COLO668 (cell line): ENCODE measurements at regions not wholly inside any gene's neighbourhood (a gene's known extent, or its start where the extent isn't known, plus 50 kb on each side); places are given as distances from the start of the nearest gene placed in this dataset.
A peak's percentile ranks its signal among the peaks of the same experiment; 100 is the strongest.

Experiments used
- DNase-seq: peaks from one replicate; lab custom pipeline; 2025; ENCODE audit not compliant: unreplicated experiment; lab: John Stamatoyannopoulos, UW

DNA sequence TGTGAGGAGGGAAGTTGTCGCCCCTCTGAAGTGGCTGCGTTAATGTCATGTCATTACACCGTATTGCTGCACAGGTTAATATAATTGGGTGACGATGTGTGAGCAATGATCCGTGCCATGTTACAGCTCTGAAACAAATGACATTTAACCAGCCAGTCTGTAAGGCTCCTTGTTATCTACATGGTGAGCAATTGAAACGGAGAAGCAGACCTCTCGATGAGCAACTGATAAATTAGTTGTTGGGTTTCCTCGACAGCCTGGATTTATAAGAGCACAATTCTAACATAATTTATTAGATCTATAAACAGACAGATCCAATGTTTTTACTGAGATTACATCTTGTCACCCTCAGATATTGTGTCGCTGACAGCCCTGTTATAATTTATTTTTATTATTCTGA is 49.9 kb upstream of the MAFB start:
- no peak for DNase-seq

DNA sequence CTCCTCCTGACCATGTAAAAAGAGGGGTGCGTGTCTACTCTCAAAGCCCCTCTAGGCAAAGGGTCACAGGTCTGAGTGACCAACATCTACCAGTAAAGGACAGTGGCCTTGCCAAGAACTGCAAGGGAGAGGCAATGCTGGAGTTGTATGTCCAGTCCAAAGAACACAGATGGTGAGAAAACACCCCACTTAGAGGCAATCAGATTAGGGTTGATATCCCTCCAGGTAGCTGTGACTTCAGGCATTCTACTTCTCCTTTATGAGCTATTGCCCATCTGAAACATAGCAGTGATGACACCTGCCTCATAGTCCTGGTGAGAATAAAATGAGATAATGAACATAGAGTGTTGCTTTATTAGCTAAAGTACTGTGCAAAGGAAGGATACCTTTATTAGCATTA is 50.8 kb upstream of the MAFB start:
- DNase-seq, result no peak

DNA sequence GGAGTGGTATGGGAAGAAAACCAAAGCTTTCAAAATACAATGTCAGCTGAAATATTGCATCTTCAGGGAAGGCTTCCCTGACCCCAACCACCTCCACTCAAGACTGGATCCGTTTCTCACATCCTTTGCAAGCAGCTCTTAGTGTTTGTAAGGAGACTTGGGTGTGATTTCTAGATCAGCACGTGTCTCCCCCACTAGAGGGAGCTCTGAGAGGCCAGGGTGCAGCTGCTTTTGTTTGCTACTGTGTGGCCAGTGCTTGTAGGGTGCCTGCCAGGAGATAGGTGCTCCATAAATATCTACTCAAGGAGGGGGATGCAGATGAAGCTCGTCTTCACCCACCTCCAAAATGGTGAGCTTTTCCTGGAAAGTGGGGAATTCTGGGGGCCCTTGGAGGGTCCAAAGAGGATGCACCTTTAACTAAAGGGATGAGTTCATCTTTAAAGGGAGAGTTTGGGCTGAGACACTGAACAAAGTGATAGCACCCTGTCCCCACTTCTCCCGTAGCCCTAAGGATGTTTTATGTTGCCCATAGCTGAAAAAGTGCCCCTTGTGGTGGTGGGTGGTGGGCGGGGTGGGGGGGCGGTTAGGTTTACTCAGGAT is 52.6 kb upstream of the MAFB start:
- peak; percentile 17 for DNase-seq

DNA sequence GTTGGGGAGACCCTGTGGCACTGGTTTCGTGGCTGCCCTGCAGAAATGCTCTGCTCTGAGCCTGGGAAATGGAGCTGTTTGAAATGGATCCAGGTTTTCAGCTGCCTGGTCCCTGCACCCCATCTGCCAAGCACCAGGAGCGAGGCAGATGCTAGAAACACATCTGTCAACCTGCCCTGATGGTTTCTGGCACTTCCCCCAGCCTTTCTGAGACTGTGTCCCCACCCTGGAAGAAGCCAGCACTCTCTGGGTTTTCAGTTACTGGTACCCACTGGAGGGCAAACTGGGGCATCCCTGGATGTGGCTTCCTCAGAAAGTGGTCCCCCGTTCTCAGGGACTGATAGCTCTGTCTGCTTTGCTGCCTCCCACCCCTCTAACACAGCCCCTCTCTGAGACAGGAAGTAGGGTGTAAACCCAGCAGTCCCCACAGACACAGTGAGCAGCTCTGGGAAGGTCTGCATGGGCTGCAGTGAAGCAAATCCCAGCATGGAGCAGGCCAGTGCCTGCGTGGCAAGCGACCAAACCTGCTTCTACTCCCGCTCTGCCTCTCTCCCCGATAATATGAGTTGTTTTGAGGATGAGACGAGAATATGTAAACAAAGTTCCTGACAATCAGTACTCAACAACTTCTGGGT is 54.2 kb upstream of the MAFB start:
- DNase-seq, result no peak

DNA sequence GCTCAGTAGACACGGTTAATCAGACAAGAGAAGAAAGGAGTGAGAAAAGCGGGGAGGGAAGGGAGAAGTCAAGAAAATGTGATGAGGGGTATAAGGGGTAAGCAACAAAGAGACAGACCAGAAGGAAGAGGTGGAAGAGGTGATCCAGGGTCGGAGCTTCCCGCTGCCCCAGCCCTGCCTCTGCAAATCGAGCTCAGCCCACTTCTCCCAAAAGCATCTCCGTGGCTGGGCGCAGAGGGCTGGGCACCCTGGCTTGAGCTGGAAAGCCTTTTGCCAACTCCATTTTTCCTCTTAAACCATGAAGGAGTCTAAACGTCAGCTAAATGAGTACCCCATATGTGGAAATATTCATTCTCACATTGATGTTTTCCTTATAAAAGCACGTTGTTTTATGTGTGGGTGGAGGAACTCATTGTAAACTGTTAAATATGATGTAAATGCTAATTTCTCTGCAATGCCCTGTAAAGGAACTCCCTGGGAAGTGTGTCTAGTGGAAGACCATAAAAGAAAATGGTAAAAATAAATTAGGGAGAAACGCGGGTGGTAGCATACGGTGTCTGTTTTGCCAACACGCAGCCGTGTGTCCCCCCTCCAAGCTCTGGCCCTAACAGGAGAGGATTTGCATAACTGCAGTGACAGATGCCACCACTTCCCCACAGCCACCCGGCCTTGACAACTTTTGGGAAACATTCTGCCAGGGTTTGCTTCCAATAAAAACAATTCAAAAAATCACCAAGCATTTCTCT is 55.2 kb upstream of the MAFB start:
- DNase-seq, result no peak

DNA sequence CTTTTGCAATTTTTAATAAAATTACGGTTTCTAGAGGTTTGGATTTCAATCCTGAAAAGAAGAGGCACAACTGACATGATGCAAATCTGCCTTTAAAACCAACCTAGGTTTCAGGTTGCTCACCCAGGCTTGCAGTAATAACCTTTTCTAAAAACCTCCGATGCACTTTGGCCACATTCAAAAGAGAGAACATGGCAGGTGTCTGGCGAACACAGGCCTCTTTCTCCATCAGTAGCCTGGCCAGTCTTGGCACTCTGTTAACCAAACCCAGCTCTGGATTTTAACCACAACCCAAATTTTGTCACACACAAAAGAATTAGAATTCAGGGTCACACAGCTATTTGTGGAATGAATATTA is 55.8 kb upstream of the MAFB start:
- DNase-seq, result no peak

DNA sequence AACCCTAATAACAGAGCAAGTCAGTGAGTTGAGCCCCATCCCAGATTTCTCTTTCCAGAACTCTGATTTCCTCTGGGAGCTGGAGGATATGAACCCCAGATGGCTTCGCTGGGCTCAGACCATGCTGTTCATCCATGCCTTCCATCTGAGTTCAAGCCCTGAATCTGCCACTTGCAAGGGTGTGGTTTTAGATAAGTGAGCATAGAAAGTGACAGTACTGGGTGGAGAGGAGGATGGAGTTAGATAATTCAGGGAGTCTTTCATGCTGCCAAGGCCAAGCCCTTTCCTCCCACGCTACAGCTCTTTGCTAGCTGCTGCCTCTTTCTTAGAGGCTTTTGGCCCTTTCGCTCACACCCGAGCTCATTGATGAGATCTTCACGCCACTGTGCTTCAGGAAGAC is 57.2 kb upstream of the MAFB start:
- no peak for DNase-seq

DNA sequence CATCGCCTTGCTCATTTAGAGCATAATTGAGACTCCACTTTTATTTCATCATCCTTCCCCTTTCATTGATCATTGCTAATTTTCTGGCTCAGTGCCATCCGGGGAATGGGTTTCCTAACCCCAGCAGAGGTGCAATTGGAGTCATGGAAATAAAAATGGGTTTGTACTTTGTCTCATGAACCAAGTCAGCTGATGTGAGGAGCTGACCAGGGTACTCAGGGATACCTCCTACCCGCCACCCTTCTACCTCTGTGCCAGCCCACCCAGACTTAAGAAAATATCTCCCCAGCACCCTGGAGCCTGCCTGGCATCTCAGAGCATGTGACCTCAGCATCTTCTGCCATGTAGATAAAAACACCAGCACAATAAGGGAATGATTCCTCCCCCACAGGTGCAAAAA is 59.1 kb upstream of the MAFB start:
- no peak for DNase-seq

DNA sequence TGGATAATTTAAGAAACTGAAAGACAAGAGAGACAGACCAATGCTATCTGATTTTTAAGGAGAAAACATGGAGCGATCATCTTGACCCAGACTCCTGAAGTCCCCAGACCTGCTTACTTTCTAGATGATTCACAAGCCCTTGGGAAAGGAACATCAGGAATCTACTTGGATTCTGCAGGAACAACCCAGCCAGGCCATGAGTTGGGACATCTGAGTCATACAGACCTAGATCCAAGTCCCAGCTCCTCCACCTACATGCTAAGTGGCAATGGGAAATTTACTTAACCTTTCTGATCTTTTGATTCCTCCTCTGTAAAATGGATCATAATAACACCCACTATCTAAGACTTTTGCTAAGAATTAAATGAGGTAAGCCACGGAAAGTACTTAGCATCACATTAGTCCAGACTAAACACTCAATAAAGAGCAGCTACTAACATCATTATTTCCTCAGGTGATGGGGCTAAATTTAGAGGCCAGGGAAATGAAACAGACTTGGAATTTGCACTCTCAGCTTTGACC is 61.0 kb upstream of the MAFB start:
- no peak for DNase-seq

DNA sequence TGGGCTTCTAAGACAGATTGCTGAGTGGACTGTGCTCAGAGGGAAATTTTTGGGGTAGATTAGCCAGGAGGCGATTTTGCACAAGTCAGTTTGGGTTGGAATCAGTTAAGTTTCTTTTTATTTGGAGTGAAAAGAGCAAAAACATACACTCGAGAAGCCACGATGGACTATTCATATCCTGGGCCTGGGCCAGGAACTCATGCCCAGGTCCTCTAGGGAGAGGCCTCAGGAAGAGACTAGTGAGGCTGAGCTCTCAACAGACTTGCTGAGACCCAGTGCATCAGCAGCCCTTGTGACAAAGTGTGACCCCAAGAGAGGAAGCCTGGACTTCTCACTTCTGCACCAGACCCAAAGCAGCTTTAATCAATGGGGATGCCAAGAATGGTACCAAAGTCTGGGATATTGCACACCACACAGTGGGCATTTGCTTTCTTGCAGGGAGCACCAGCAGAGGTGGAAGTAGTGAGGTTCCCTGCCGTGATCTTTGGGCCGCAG is 61.6 kb upstream of the MAFB start:
- no peak for DNase-seq

DNA sequence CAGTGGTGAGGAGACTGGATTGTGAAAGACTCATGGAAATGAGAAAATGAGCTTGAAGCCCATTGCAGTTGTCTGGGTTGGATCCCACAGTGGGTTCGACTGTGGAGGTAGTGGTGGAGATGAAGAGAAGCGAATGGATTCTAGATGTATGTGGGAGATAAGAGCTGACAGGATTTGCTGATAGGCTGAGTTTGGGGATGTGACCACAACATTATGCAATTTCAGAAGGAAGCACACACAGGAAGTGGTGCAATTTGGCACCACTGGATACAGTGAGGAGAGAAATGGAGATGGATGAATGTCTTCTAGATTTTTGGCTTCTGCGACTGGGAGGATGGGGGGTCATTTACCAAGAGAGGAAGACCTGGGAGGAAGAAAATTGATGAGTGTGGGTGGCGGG is 64.4 kb upstream of the MAFB start:
- no peak for DNase-seq

DNA sequence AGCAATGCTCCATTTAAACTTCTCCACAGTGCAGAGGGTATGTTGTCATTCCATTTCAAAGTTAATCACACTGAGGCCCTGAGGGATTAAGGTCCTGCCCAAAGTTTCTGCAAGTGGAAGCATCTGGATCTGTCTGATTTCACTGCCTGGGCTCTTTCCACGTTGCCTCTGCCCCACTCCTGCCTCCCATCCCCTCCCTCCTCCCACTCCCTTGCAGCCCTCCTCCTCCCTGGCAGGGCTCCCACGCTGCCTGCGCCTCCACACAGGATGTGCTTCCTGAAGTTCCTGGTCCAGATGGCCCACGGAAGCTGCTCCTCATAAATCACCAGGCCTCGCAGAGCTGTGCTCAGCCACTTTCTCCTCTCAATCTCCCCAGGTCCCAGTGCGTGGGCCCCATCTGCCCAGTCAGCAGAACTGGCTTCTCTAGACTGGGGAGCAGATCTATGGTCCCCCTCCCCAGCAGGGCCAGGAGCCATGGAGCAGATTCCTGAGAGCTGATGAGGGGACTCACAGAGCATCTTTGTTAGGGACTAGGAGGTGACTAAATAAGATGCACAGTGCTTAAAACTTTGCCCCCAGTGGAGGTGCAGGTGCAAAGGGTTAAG is 65.4 kb upstream of the MAFB start:
- no peak for DNase-seq

DNA sequence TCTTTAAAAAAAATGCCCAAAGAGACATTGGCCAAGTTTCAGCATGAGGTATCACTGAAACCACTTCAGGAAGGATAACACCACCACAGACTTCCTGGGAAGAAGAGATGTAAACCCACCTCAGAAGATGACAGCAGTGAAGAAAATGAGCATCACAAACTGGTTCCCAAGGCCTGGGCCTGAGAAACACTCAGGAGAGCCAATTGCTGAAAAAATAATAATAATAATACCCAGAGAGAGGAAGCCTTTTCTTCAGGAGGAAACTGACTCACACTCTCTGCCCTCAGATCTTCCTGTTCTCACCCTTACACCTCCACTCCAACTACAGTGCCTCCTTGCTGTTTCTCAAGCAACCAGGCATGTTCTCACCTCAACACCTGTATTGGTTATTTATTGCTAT is 68.1 kb upstream of the MAFB start:
- no peak for DNase-seq

DNA sequence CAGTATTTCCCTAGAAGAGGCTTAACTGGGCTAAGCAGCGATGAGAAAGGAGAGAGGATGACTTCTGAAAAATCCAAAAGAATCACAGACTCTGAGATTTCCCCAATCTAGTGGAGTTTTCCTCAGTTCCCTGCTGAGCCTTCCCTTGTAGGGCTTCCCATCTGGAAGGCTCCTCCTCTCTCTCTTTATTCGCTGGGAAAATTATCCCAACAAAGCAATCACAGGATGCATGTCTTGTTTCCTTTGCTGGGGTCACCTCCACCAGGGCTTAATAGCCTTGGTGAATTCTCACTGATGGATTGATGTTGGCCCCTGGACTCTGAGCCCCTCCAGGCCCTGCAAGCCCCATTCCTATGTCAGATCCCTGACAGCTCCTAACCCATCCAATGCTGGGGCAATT is 69.8 kb upstream of the MAFB start:
- no peak for DNase-seq

DNA sequence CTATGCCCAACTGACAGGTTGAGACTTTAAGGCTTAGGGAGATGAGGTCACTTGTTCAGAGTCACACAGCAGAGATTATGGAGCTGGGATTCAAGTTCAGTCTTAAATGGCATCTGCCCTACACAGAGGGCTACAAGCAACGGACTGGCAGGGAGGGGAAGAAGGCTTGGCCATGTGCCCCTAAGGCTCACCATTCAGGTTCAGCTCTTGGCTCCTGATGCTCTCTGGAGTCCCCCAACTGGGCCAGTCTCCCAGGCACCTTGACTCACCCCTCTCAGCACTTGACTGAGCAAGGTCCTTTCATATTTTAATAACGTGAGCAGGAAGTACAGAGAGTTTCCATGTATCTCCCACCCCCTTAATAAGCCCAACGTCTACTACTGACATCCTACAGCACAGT is 71.4 kb upstream of the MAFB start:
- no peak for DNase-seq

DNA sequence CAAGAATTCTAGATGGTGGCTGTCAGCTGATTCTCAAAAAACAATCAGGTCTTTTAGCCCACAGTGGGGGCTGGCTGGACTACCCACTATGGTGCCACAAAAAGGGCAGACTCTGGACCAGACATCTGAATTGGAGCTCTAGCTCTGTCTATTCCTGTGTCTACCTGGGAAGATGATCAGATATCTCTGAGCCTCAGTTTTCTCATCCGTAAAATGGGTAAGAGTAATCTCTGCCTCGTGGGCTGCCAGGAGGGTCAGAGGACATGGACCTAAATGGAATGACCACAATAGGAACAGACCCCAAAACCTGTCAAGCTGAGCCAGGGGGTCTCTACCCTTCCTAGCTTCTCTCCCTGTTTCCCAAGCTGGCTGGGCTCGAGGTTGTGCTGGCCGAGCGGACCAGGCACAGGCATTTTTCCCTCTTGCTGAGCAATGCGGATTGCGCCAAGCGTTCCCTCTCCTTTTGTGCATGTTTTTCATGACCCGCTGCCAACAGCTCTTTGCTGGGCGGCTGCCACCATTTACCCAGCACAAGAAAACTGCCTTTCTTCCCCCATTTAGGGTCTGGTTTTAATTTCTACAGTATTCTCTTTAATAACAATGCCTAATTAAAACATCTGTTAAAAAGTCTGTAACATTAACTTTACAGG is 74.7 kb upstream of the MAFB start:
- no peak for DNase-seq

DNA sequence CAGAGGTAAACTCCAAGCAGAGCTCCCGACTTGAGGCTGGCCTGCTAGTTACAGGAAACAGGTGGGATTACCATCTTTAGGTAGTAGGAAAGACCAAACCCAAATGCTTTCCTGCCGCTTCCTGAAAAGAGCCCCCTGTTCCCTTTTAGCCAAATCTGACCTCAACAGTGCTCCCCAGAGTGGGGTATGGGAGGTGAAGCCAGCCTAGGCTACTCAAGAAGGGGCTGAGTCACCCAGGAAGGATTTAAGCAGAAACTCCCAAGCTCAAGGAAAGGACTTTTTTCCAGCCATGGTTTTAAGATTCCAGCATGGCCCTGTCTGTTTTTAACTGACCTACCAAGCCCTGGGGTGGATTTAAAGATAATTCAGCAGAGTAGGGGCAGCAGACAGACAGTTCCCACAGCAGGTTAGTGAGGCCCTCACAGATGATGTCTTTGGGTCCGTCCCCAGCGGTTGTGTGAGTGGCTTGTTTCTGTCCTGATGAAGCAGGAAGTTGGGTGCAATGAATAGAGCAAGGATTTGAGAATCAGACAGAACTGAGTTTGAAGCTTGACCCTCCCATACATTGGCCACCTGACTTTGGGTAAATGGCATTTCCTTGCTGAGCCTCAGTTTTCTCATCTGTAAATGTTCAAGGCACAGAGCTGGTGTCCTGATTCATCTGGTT is 76.9 kb upstream of the MAFB start:
- DNase-seq, result no peak

DNA sequence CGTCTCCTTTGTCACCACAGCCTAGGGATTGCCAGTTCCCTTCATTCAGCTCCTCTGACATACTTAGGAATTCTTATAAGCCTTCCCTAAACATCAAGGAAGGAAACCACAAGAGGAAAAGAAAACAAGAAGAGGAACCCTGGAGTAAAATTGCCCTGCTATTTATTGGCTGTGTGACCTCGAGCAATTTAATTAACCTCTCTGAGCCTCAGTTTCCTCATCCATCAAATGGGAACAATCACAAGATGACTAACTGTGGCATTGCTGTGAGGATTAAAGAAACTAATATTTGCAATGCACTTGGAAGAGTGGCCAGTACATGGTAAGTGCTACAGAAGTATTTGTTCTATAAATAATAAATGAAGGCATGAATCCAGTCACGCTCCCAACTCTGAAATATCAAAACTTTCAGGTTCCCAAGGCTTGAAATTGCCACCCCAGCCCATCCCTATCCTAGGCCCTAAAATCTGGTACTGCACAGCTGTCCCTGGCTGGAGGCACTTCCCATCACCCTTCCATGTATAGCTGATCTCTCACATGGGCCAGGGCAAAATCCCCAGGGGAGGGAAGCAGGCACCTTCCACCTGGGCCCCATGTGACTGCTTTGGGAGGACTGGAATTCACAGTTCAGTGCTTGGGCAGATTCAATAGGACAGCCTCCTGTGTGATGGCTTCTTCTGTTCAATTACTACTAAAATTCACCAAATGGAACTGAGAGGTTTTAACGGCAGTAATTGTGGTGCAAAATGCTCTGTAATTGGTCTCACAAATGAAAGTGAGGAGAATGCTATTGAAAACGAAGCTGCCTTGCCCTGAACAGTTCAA is 78.0 kb upstream of the MAFB start:
- no peak for DNase-seq

DNA sequence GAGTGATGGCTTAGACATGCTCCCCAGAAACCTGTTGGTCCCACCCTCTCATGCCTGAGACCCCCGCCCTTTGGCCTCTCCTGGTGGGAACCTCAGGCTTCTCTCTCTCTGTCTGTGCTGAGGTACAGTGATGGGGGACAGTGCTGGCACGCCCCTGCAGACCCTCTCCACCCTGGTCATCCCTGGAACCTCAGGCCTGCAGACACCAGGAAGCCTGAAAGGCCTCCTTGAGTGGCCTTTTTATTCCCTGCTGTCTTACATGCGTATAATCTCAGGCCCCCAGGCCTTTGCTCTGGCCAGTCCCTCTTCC is 78.5 kb upstream of the MAFB start:
- DNase-seq, result no peak

DNA sequence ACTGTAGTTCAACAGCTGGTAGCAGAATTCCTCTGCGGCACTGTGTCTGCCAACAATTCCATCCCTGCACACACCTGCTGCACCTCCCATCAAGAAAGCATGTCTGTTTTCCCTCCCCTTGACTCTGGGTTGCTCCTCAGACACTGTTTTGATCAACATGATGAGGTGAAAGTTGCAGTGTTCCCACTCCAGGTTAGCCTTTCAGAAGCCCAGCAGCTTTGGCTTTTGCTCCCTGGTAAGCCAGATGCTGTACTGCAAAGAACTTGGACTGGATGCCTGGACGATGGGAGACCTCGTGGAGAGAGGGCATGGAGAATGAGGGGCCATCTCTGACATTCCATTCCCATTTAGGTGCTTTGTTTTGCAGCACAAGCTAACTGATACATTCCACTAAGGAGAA is 79.1 kb upstream of the MAFB start:
- no peak for DNase-seq
